BJ (cell line): ENCODE measurements at regions not wholly inside any gene's neighbourhood (a gene's known extent, or its start where the extent isn't known, plus 50 kb on each side); places are given as distances from the start of the nearest gene placed in this dataset.

ENCODE experiments used
- CTCF ChIA-PET: fragments of 350-600 bp; formaldehyde crosslinking; extraction: SDS; loops from one replicate; lab custom pipeline; 2021; ENCODE audit warnings: antibody characterized with exemption, inconsistent platforms; lab: Yijun Ruan, JAX
- POLR2A ChIA-PET: fragments of 300-600 bp; sonication (Branson Sonifier 250); formaldehyde crosslinking; extraction: SDS; loops from one replicate; lab custom pipeline; 2021; ENCODE audit warnings: antibody characterized with exemption; lab: Charles Lee
- DNase-seq: peaks from one replicate; pipeline ENCODE4 v3.0.0-alpha.2; 2011; ENCODE audit warnings: low read depth
- H3K27me3 ChIP-seq: 2 replicates; pipeline ENCODE4 v1.6.0; 2011; ENCODE audit warnings: low read length; ENCODE audit not compliant: control insufficient read depth, insufficient read depth
- H3K36me3 ChIP-seq: 2 replicates; pipeline ENCODE4 v1.5.1; 2011; ENCODE audit warnings: low read length; ENCODE audit not compliant: control insufficient read depth, insufficient read depth
- H3K4me3 ChIP-seq: 2 replicates; pipeline ENCODE4 v1.5.1; 2011; ENCODE audit warnings: low read depth, mild to moderate bottlenecking, control low read depth, low read length
- TF ChIP-seq, protein P1 (sequence below): IDR thresholded peaks from 2 replicates; pipeline ENCODE4 v1.5.1; 2011; ENCODE audit warnings: low read depth, mild to moderate bottlenecking, control low read depth, inconsistent platforms, low read length, moderate library complexity; ENCODE audit not compliant: insufficient read depth

DNA sequence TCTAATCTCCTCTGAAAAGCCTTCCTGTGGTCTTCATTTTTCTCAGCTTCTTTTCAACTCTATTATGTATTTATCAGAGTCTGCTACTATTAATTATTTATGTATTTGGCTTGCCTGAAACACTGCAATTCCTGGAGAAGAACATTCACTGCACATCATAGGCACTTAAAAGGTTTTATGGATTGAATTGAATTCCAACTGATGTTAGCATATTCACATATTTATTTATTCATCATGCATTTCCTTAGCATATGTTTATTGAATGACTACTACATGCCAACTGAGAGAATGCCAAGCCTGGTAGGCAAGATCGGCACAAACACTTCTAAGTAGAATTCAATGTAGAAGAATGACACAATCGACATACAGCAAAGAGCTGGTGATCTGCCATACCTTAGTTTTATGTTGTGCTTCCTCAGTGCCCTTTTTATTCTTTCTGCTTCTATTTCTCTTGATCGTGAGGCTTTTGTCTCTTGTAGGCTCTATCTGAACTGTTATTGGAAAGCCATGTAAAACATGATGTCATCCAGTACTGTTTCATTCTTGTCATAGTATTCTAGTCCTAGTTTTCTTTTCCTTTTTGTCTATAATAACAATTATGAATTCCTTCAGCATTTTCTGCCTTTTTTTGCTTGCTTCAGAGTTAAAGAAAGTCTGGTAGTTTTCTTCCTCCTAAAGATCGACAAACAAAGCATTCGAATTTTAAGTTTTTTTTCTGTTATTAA lies 454.2 kb downstream of the TLE4 start:
- Histone ChIP-seq H3K27me3 (no peaks in the 10 kb centered on the region), H3K4me3 (no peak overlapping the region), H3K36me3 (no peaks in the 10 kb centered on the region)
- CTCF ChIA-PET = no interaction called here
- TF ChIP-seq, protein P1, sequence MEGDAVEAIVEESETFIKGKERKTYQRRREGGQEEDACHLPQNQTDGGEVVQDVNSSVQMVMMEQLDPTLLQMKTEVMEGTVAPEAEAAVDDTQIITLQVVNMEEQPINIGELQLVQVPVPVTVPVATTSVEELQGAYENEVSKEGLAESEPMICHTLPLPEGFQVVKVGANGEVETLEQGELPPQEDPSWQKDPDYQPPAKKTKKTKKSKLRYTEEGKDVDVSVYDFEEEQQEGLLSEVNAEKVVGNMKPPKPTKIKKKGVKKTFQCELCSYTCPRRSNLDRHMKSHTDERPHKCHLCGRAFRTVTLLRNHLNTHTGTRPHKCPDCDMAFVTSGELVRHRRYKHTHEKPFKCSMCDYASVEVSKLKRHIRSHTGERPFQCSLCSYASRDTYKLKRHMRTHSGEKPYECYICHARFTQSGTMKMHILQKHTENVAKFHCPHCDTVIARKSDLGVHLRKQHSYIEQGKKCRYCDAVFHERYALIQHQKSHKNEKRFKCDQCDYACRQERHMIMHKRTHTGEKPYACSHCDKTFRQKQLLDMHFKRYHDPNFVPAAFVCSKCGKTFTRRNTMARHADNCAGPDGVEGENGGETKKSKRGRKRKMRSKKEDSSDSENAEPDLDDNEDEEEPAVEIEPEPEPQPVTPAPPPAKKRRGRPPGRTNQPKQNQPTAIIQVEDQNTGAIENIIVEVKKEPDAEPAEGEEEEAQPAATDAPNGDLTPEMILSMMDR = no peak
- DNase-seq = no peak
- POLR2A ChIA-PET = interaction anchor here (0.6 kb wide), 1 partner anchor 13 kb away, joined by 3 read pairs; no protein-coding TSS in a partner anchor

DNA sequence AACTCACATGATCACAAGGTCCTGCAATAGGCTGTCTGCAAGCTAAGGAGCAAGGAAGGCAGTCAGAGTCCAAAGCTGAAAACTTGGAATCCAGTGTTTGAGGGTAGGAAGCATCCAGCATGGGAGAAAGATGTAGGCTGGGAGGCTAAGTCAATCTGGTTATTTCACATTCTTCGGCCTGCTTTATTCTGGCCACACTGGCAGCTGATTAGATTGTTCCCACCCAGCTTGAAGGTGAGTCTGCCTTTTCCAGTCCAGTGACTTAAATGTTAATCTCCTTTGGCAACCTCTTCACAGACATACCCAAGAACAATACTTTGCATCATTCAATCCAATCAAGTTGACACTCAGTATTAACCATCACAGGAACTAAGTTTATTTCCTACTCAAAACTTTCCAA lies 453.4 kb downstream of the TLE4 start:
- ChIA-PET POLR2A (interaction anchor here (0.6 kb wide), 1 partner anchor 12 kb away, joined by 3 read pairs; no protein-coding TSS in a partner anchor), CTCF (no interaction called here)
- Histone ChIP-seq H3K36me3 (no peaks in the 10 kb centered on the region), H3K4me3 (no peak overlapping the region), H3K27me3 (no peaks in the 10 kb centered on the region)
- DNase-seq = no peak
- TF ChIP-seq, protein P1 = no peak

DNA sequence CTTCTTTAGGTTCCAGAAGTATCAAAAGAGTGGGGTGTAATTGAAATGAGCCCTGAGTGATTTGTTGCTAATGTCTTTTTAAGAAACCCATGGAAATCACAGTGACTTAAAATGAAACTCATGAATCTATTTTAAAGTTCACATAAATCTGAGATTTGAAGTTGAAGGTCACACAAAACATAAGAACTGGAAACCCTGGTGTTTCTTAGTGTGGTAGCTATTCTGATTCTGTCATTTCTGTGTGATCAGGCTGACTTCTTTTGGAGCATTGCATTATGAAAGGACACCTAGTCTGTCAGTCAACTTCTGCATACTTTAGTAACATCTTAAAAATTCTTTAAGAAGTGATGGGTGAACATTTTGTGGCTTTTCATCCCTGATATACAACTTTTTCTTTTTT lies 448.8 kb downstream of the TLE4 start:
- ChIA-PET POLR2A (no interaction called here), CTCF (no interaction called here)
- Histone ChIP-seq H3K27me3 (no peaks in the 10 kb centered on the region; the same call in 1 of the 2 replicates), H3K36me3 (no peaks in the 10 kb centered on the region), H3K4me3 (no peak overlapping the region)
- TF ChIP-seq, protein P1 = no peak
- no peak for DNase-seq

DNA sequence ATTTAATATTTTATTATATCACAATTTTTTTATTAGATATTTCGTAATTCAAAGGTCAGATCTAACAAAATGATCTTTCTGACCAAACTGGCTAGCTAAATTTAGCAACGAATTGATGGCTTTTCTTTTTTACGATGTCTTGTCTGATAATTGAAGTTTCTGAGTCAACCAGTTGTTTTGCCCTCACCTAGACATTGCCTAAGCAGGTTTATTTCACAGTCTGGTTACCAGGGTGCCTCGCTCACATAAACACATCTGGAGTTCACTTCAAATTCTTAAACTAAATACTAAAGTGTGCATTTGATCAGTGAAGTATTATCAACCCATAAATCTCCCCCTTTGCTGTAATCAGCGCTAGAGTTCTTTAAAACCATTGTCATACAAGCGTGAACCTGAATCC lies 448.3 kb downstream of the TLE4 start:
- H3K36me3 ChIP-seq = no peaks in the 10 kb centered on the region
- ChIA-PET CTCF (no interaction called here), POLR2A (no interaction called here)
- no peak overlapping the region for H3K4me3 ChIP-seq
- H3K27me3 ChIP-seq = no peaks in the 10 kb centered on the region; the same call in 1 of the 2 replicates
- DNase-seq = no peak
- TF ChIP-seq, protein P1 = no peak

DNA sequence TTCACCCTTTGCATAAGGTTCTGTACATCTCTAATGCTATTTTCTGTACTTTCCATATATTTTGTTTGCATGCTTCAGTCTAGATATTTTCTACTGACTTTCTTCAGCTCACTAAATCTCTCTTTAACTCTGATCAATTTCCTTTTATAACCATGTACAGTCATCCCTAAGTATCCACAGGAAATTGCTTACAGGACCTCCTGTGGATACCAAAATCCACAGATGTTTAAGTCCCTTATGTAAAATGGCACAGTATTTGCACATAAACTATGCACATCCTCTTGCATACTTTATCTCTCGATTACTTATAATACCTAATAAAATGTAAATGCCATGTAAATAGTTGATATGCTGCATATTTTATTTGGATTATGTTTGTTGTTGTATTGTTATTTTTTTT lies 442.1 kb downstream of the TLE4 start:
- no peaks in the 10 kb centered on the region for H3K36me3 ChIP-seq
- POLR2A ChIA-PET = no interaction called here
- no peak for DNase-seq
- CTCF ChIA-PET = no interaction called here
- no peak overlapping the region for H3K4me3 ChIP-seq
- no peaks in the 10 kb centered on the region for H3K27me3 ChIP-seq
- TF ChIP-seq, protein P1 = no peak
